HepG2 (cell line): ENCODE measurements at regions not wholly inside any gene's neighbourhood (a gene's known extent, or its start where the extent isn't known, plus 50 kb on each side); places are given as distances from the start of the nearest gene placed in this dataset.

Experiments
- ATAC-seq: fragments of 200-7000 bp; cut with Tn5 transposase; 3 replicates; pipeline ENCODE4 v1.9.1; 2020; ENCODE audit warnings: mild to moderate bottlenecking, moderate library complexity
- BruUV-seq: library from RNA; stranded (reverse); fragments of 400-500 nt; replicated peaks from 2 replicates; lab custom pipeline; 2021; lab: Mats Ljungman, UMichigan
- CTCF ChIA-PET: fragments of 300-600 bp; formaldehyde crosslinking; extraction: SDS; loops from one replicate; lab custom pipeline; 2021; ENCODE audit warnings: low total read pairs, inconsistent platforms, low intra/inter-chr PET ratio; lab: Yijun Ruan, JAX
- POLR2A ChIA-PET: fragments of 350-600 bp; sonication (Branson Sonifier 250); formaldehyde crosslinking; loops from one replicate; lab custom pipeline; 2020; ENCODE audit warnings: antibody characterized with exemption, inconsistent platforms; lab: Yijun Ruan, JAX
- DNase-seq: peaks from one replicate; pipeline ENCODE4 v3.0.0-alpha.2; 2015; ENCODE audit warnings: low spot score
- FAIRE-seq: peaks from 3 replicates; lab custom pipeline; 2011; peaks lifted over from hg19 to GRCh38; lab: Jason Lieb, UNC
- H2AFZ ChIP-seq: one replicate; pipeline ENCODE4 v1.6.1; 2011; ENCODE audit warnings: low read length, inconsistent platforms
- H3K27ac ChIP-seq: fragments of 300-600 bp; 3 replicates; pipeline ENCODE4 v1.8.0; 2011; ENCODE audit warnings: mixed run types, mild to moderate bottlenecking, mixed read lengths, low read length, inconsistent platforms; ENCODE audit not compliant: insufficient read depth; ENCODE audit errors: extremely low read length
- H3K27me3 ChIP-seq, 2 experiments: fragments of 200-600 bp in 1 of 2; 2 replicates in 1 of 2; 3 replicates in 1 of 2; pipeline versions ENCODE4 v1.6.0 to v1.8.0; 2011; ENCODE audit warnings: low read length in 2 of 2, mild to moderate bottlenecking in 2 of 2, moderate library complexity in 2 of 2, inconsistent platforms in 1 of 2; ENCODE audit not compliant: insufficient read depth in 2 of 2, control insufficient read depth in 1 of 2
- H3K36me3 ChIP-seq, 2 experiments: fragments of 200-600 bp in 1 of 2; replicated peaks in 1 of 2; 2 replicates in 1 of 2; 3 replicates in 1 of 2; pipeline versions ENCODE4 v1.5.1 to v1.8.0; 2011; ENCODE audit warnings: low read length in 2 of 2, inconsistent platforms in 1 of 2; ENCODE audit not compliant: insufficient read depth in 2 of 2, control insufficient read depth in 1 of 2
- H3K4me1 ChIP-seq: 2 replicates; pipeline ENCODE4 v1.5.1; 2012; ENCODE audit warnings: low read length, inconsistent platforms; ENCODE audit not compliant: insufficient read depth
- H3K4me2 ChIP-seq: 2 replicates; pipeline ENCODE4 v1.6.0; 2011; ENCODE audit warnings: low read depth, low read length, inconsistent platforms
- H3K4me3 ChIP-seq, 3 experiments: fragments of 200-600 bp in 1 of 3; sonication (generic), shearing (Covaris generic) in 1 of 3; replicated peaks in 1 of 3; 2 replicates each; pipeline ENCODE4 v1.5.1; 2011 to 2016; ENCODE audit warnings: low read length in 3 of 3, inconsistent platforms in 2 of 3, low read depth in 2 of 3, mild to moderate bottlenecking in 2 of 3, control low read depth in 1 of 3, mixed read lengths in 1 of 3; ENCODE audit not compliant: insufficient read depth in 1 of 3
- H3K79me2 ChIP-seq: one replicate; pipeline ENCODE4 v1.6.1; 2011; ENCODE audit warnings: low read length, inconsistent platforms; ENCODE audit not compliant: insufficient read depth
- H3K9ac ChIP-seq: 2 replicates; pipeline ENCODE4 v1.6.0; 2011; ENCODE audit warnings: mild to moderate bottlenecking, low read depth, low read length, inconsistent platforms; ENCODE audit not compliant: insufficient read depth
- H3K9me3 ChIP-seq: 2 replicates; pipeline ENCODE4 v1.5.1; 2012; ENCODE audit warnings: mild to moderate bottlenecking, low read length
- H4K20me1 ChIP-seq: 2 replicates; pipeline ENCODE4 v1.6.0; 2011; ENCODE audit warnings: inconsistent platforms, mild to moderate bottlenecking, low read length, moderate library complexity; ENCODE audit not compliant: insufficient read depth
- KAT2B ChIP-seq: fragments of 150-350 bp; IDR thresholded peaks from 2 replicates; pipeline ENCODE4 v1.6.1; 2014; ENCODE audit warnings: low read depth, low read length, borderline replicate concordance
- KDM2A ChIP-seq: sonication (generic); formaldehyde crosslinking; IDR thresholded peaks from 2 replicates; pipeline ENCODE4 v1.4.0; 2020; ENCODE audit warnings: low read depth, missing genetic modification reagents, borderline replicate concordance
- MLX ChIP-seq: IDR thresholded peaks from 2 replicates; pipeline ENCODE4 v1.6.1; 2016
- NCOA5 ChIP-seq: sonication (generic); formaldehyde crosslinking; IDR thresholded peaks from 2 replicates; pipeline ENCODE4 v1.4.0; 2020; ENCODE audit warnings: missing genetic modification reagents
- NFYC ChIP-seq: IDR thresholded peaks from 2 replicates; pipeline ENCODE4 v1.6.1; 2016; ENCODE audit warnings: missing genetic modification reagents, missing compliant biosample characterization
- REPIN1 ChIP-seq: sonication (generic); formaldehyde crosslinking; IDR thresholded peaks from 2 replicates; pipeline ENCODE4 v1.8.0; 2022; ENCODE audit warnings: missing genetic modification reagents, low read depth, mild to moderate bottlenecking, borderline replicate concordance
- SNRNP70 ChIP-seq: fragments of 200-400 bp; formaldehyde crosslinking; IDR thresholded peaks from 2 replicates; pipeline ENCODE4 v1.6.1; 2017; ENCODE audit warnings: mild to moderate bottlenecking, low read depth, low read length, moderate library complexity
- SP1 ChIP-seq, 2 experiments: fragments of 450-650 bp in 1 of 2; sonication (generic) in 1 of 2; formaldehyde crosslinking in 1 of 2; IDR thresholded peaks; 2 replicates each; pipeline versions ENCODE4 v1.4.0 to v1.6.1; 2016 to 2020; ENCODE audit warnings: missing genetic modification reagents in 1 of 2
- ZFP36 ChIP-seq: fragments of 150-350 bp; IDR thresholded peaks from 2 replicates; pipeline ENCODE4 v1.6.1; 2018; ENCODE audit warnings: borderline replicate concordance, low read length, low read depth; ENCODE audit not compliant: partially characterized antibody
- ZNF24 ChIP-seq: fragments of 450-650 bp; IDR thresholded peaks from 2 replicates; pipeline ENCODE4 v1.6.1; 2017; ENCODE audit warnings: antibody characterized with exemption, mild to moderate bottlenecking
- ZNF550 ChIP-seq: sonication (generic); formaldehyde crosslinking; IDR thresholded peaks from 2 replicates; pipeline ENCODE4 v1.4.0; 2020; ENCODE audit warnings: mild to moderate bottlenecking, missing genetic modification reagents, borderline replicate concordance
- WGBS: methylation state at CpG from one replicate; pipeline ENCODE4 v1.1.6; 2017; ENCODE audit warnings: low lambda C conversion rate; 5-methylcytosine and 5-hydroxymethylcytosine counted together
- in situ Hi-C: cut with HindIII; loops from 2 replicates; pipeline ENCODE4 v1.10.0; 2017; ENCODE audit warnings: low pct_unique_long_range_greater_than_20kb; ENCODE audit not compliant: extremely low pct_ligation_motif_present
- intact Hi-C: fragments of 100-400 bp; cut with micrococcal nuclease; formaldehyde crosslinking; loops from one replicate; pipeline ENCODE4 v1.10.0; 2022; ENCODE audit not compliant: unreplicated experiment

GRCh38 chr2:160963957-160964356 lies 196.3 kb upstream of the TANK start:
- WGBS = 7% methylated on average over 3 of the region's 3 CpGs
- FAIRE-seq (no peak), DNase-seq (no peak), ATAC-seq (no peak)
- no peaks in the 10 kb centered on the region; a peak in 2 of 5 replicates for H3K27me3 ChIP-seq
- BruUV-seq = no TSS peak
- no peak overlapping the region for H3K27ac ChIP-seq
- no peaks in the 10 kb centered on the region for H3K9me3 ChIP-seq
- H2AFZ ChIP-seq = no peak overlapping the region
- POLR2A ChIA-PET = no interaction called here
- H3K4me2 ChIP-seq = no peak overlapping the region
- intact Hi-C loops (no loop called here), in situ Hi-C loops (loop anchor here (25.0 kb wide), 1 partner anchor 702 kb away; no protein-coding TSS in a partner anchor)
- no peaks in the 10 kb centered on the region for H3K79me2 ChIP-seq
- CTCF ChIA-PET = no interaction called here
- H3K36me3 ChIP-seq = no peaks in the 10 kb centered on the region
- H3K9ac ChIP-seq = no peak overlapping the region
- H4K20me1 ChIP-seq = no peaks in the 10 kb centered on the region
- no peak overlapping the region for H3K4me3 ChIP-seq
- TF ChIP-seq NFYC (CRISPR knock-in tag) (no peak), ZFP36 (no peak), KAT2B (no peak), ZNF24 (no peak), MLX (CRISPR knock-in tag) (no peak), NCOA5 (CRISPR knock-in tag) (no peak), ZNF550 (no peak), KDM2A (CRISPR knock-in tag) (no peak), SP1 (IDR thresholded peaks at IDR 0.05) (no peak), SP1 (CRISPR knock-in tag; IDR thresholded peaks at IDR 0.05) (no peak), SNRNP70 (no peak), REPIN1 (CRISPR knock-in tag) (no peak)
- no peaks in the 10 kb centered on the region for H3K4me1 ChIP-seq
